Activated CD8-positive, alpha-beta memory T cell treated with anti-CD3 and anti-CD28 coated beads, Interleukin-2, amount 50 U/mL, for 48 hours (primary cell): ENCODE measurements at regions not wholly inside any gene's neighbourhood (a gene's known extent, or its start where the extent isn't known, plus 50 kb on each side); places are given as distances from the start of the nearest gene placed in this dataset.
"Not testable (repeated sequence)": the region's sequence is repeated elsewhere in the genome, so short reads cannot be mapped to it uniquely, and the experiment has no call there.

ENCODE experiments used
- DNase-seq: peaks from one replicate; pipeline ENCODE4 v3.0.0-alpha.2; 2020

DNA sequence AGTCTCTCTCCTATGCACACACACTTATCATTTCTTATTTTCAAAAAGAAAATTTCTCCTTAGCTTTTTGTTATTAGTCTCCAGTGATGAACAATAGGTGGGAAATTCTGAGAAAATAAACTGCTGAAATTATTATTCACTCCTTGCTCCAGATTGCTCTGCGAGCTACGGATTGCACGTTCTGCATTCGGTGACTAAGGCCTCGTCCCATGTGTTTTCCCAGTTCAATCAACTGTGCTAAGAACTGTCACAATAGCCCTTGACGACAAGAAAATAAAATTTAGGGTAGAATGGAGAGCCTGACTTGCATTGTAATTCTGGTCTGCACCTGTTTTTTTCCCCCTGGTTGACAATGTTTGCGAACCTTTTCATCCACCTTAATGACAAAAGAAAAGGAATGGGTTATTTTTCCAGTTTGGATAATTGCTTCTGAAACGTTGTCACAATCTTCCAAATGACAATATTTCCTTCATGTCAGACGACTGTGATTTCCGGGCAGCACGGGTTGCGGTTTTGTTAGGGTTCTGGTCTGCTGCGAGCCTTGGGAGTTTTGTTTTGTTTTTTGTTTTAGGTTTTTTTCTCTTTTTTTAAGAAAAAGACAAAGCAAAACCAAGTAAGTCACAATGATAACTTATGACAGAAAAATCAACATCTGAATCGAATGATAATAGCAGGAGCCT is 124.5 kb upstream of the NOCT start:
- DNase-seq = no peak

DNA sequence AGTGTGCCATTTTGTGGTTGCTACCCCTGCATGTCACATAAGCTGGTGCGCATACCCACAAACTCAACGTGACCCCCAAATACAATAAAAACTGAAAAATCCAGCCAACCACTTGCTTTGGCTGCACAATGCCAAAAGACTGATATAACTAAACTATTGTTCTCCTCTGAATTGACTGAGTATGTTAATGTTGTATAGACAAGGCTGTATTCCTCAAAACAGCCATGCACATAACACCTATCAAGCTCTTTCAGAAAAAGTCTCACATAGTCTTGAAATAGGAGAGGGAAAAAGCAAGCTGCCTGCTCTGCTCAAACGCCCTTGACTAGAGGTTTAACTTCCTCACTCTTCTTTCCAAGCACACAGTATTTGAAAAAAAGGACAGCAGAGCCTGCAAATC is 126.4 kb upstream of the NOCT start:
- no peak for DNase-seq

DNA sequence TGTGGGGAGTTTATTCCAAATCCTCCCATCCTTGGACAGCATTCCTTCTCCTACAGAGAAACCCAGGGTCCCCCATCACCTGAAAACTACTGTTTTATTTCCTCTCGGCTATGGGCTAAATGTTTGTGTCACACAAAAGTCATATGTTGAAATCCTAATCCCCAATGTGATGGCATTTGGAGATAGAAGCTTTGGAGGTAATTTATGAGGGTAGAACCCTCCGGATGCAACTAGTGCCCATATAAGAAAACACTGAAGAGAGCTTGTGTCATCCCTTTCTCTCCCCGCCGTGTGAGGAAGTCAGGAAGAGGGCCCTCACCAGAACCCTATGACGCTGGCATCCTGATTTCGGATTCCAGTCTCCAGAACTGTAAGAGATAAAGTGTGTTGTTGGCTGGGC is 127.8 kb upstream of the NOCT start:
- no peak for DNase-seq

GRCh38 chr4:138887341-138887740 is 128.2 kb upstream of the NOCT start:
- no peak for DNase-seq

GRCh38 chr4:138879757-138880156 is 135.8 kb upstream of the NOCT start:
- DNase-seq = no peak

DNA sequence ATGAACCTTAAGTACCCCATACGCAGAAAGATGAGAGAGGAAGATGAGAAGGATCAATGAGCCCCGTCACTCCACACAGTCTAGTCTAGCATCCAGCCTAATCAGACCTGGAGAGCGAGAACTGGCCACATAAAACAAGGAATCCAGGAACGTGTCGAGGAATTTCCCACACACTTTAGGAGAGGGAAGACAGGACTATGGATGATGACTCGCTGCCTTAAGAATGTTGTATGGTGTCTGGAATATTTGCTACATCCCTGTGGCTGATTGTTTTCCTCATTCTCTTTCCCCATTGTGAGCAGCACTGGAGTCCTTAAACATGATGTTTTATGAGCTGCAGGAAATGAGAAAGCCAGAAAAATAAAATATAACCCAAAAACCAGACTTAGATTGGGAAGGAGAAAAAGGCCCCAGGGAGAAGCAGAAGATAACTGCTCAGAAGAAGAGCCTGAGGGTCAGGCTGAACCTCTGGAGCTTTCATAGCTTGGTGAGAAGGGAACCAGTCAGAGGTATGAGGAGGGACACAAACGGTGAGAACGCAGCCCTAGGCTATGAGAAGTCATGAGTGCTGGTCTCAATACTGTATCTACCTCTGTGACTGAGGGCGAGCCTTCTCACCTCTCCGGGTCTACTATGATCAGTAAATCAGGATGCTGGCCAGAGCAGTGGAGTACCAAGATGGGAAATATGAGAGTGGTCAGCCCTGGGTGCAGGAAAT is 139.5 kb upstream of the NOCT start:
- no peak for DNase-seq

DNA sequence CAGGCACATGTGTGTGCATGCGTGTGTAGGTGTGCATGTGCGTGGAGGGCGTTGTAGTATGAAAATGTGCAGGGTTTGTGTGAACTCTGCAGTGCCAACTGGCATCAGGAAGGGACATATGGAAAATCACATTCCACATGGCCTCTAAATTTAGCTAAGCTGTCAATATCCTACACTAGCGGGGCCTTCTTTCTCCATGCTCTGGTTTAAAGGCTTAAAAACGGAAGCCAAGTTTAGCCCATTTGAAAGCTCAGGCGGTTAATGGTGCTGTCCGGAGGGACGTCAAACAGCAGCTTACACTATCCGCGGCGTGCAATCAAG is 144.1 kb upstream of the NOCT start:
- no peak for DNase-seq

GRCh38 chr4:138870737-138871554 is 144.6 kb upstream of the NOCT start:
- DNase-seq = peak; percentile 64

GRCh38 chr4:138869631-138870030 is 145.9 kb upstream of the NOCT start:
- no peak for DNase-seq

GRCh38 chr4:138869165-138869564 is 146.4 kb upstream of the NOCT start:
- no peak for DNase-seq

GRCh38 chr4:138868562-138868961 is 147.0 kb upstream of the NOCT start:
- DNase-seq = no peak

- DNase-seq = no peak
These were observed 148.2 kb upstream of the NOCT start for GRCh38 chr4:138867404-138867803.

GRCh38 chr4:138866314-138866713 is 149.3 kb upstream of the NOCT start:
- DNase-seq = no peak

GRCh38 chr4:138865765-138866164 is 149.8 kb upstream of the NOCT start:
- no peak for DNase-seq

DNA sequence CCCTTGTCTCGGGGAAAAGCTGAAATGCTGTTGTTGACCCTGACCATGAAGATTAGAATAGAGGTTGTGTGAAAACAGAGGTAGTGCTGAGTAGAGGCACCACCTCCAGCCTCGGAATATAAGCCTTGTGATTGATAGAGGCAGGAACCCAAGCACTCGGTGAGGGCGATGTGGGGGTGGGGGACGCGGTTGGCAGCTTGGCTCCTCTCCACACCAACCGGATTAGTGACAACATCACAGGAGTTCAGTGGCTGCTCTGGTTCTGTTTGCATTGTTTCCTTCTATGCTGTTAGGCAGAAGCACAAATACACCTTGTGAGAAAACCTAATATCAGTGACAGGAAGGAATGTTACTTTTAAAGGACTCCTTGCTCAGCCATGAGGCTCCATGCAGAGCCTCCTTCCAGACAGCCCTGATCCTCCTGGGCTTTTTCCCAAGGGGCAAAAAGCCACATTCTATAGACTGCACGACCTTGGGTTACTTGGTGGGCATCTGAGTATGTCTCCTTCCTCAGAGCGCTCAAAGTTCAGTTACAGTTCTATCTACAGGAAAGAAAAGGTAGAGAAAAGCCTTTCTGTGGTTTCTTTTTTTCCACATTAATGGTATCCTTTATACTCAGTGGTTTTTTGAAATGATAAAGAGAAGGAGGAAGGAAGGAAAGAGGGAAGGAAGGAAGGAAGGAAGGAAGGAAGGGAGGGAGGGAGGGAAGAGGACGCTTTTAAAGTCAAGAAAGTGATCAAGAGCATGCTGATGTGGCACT is 150.4 kb upstream of the NOCT start:
- DNase-seq = no peak

GRCh38 chr4:138863160-138863559 is 152.4 kb upstream of the NOCT start:
- no peak for DNase-seq

- no peak for DNase-seq
These were observed 154.4 kb upstream of the NOCT start for GRCh38 chr4:138861135-138861534.

GRCh38 chr4:138860357-138860756 is 155.2 kb upstream of the NOCT start:
- not testable (repeated sequence) for DNase-seq

- no peak for DNase-seq
These were observed 156.3 kb upstream of the NOCT start for GRCh38 chr4:138859254-138859653.

DNA sequence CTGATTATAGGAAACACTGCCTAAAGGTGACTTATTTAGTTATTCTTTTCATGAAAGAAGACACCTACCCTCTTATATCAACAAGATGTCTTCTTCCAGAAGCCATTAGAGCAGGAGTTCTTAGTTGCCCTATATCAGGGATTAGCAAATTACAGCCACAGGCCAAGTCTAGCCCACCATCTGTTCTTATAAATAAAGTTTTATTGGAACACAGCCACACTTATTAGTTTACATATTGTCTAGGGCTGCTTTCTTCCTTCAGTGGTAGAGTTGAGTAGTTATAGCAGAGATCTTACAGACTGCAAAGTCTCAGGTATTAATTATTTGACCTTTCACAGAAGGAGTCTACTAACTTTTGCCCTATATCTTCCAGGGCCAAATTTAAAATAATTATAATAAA is 157.2 kb upstream of the NOCT start:
- no peak for DNase-seq

- no peak for DNase-seq
These were observed 158.2 kb upstream of the NOCT start for GRCh38 chr4:138857416-138857815.

- no peak for DNase-seq
These were observed 162.9 kb upstream of the NOCT start for GRCh38 chr4:138852681-138853080.
